ENCODE measurements at regions not wholly inside any gene's neighbourhood (a gene's known extent, or its start where the extent isn't known, plus 50 kb on each side); places are given as distances from the start of the nearest gene placed in this dataset.
"Not testable (repeated sequence)": the region's sequence is repeated elsewhere in the genome, so short reads cannot be mapped to it uniquely, and the experiment has no call there.

DNA sequence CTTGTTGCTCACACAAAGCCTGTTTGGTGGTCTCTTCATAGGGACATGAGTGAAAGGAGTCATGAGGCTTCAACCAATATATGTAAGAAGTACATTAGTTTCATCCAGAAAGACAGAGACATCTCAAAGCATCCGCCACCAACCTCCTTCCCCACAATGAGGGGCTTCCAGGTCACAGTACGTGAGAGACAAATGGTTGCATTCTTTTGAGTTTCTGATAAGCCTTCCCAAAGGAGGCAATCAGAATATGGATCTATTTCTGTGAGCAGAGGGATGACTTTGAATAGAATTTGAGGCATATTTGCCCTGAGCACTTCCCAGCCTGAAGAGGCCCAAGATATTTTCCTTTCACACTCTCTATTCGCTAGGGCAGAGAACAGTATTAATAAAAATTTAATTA lies 931.1 kb downstream of the FAM181B start:
- DNase-seq (ENCODE audit: low read depth in 2 of 2, low spot score in 1 of 2) = no peak

DNA sequence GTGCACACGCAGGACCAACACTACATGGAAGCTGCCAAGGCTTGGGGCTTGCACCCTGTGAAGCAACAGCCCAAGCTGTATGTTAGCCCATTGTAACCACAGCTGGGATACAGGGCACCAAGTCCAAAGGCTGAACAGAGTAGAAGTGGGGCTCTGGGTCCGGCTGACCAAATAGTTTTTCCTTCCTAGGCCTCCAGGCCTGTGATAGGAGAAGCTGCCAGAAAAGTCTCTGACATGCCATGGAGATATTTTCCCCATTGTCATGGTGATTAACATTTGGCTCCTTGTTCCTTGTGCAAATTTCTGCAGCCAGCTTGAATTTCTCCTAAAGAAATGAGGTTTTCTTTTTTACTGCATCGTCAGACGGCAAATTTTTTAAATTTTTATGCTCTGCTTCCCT lies 941.2 kb downstream of the FAM181B start:
- DNase-seq (ENCODE audit: low read depth in 2 of 2, low spot score in 1 of 2) = no peak

DNA sequence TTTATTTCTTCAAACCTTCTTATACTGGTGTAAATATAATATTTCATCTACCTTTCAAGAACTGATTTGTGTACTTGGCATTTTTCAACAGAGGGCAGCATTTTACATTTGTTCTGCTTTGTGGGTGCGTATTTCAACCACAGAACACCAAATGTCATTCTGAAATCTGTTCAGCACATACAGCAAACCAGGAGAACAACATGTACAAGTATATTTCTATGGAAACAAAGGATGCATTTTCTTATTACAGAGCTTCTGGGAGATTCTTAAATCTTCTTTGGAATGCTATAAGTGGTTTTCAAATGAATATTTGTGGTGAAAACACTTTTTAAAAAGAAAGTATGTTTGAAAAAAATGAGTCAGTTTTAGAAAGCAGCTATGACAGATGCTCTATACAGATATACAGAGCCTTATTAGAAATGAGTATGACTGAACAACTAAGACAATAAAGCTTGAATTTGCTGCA lies 946.0 kb downstream of the FAM181B start:
- DNase-seq (ENCODE audit: low read depth in 2 of 2, low spot score in 1 of 2) = no peak

DNA sequence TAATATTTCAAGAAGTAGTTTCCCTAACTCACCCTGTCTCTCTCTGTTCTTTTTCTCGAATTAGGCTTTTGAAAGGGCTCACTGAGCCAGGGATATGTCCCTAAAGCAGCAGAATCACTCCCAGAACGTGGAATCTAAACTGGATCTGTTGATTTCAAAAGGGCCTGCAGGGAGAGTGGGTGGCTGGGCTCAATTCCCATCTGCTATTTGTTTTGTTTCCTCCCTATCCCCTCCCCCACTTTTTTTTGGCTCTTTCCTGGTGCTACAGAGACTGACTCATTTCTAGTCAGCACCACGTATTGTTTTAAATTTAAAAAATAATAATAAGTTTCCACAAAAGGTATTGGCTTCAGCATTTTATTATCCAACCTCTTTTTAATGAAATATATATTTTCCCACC lies 961.5 kb downstream of the FAM181B start:
- no peak for DNase-seq (ENCODE audit: low read depth in 2 of 2, low spot score in 1 of 2)

DNA sequence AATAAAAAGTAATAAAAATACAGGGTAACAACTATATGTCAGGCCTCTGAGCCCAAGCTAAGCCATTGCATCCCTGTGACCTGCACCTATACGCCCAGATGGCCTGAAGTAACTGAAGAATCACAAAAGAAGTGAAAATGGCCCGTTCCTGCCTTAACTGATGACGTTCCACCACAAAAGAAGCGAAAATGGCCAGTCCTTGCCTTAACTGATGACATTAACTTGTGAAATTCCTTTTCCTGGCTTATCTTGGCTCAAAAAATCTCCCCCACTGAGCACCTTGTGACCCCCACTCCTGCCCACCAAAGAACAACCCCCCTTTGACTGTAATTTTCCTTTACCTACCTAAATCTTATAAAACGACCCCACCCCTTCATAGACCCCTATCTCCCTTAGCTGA lies 963.8 kb downstream of the FAM181B start:
- not testable (repeated sequence) for DNase-seq (ENCODE audit: low read depth in 2 of 2, low spot score in 1 of 2)

DNA sequence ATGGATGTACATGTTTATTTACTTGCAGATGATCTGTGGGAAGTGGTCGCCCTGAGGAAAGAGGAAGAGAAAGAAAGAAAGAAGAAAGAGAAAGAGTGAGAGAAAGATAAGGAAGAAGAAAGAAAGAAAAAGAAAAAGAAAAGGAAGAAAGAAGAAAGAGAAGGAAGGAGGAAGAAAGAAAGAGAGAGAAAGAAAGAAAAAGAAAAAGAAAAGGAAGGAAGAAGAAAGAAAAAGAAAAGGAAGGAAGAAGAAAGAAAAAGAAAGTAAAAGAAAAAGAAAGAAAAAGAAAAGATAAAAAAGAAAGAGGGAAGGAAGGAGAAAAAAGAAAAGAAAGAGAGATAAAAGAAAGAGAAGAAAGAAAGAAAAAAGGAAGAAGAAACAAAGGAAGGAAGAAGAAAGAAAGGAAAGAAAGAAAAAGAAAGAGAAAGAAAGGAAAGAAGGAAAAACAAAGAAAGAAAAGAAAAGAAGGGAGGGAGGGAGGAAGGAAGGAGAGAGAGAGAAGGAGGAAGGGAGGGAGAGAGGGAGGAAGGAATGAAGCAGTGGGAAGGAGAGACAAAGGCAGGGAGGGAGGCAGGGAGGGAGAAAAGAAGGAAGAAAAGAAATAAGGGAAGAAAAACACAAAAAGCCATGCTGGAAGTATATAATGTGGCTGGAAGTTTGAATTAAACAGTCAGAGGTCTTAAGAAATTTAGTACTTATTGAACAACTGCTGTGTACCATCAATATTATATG lies 976.6 kb downstream of the FAM181B start:
- DNase-seq (ENCODE audit: low read depth in 2 of 2, low spot score in 1 of 2) = no peak

DNA sequence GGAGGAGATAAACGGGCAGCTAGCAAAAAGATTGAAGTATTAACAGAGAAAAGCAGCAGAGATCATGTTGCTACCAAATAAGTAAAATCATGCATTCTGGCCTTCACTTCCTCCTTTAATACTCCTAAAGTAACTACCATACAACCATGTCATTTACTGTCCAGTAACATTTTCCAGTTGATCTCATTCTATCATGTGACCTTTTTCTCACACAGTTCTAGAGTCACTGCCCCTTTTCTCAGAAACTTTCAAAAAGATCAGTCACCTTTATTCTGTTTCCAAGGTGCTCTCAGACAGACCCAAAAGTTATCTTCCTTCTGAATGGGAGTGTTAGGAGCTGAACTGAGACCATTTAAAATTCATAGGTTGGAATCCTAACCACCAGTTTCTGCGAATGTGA lies 984.4 kb downstream of the FAM181B start:
- DNase-seq (ENCODE audit: low read depth in 2 of 2, low spot score in 1 of 2) = no peak

DNA sequence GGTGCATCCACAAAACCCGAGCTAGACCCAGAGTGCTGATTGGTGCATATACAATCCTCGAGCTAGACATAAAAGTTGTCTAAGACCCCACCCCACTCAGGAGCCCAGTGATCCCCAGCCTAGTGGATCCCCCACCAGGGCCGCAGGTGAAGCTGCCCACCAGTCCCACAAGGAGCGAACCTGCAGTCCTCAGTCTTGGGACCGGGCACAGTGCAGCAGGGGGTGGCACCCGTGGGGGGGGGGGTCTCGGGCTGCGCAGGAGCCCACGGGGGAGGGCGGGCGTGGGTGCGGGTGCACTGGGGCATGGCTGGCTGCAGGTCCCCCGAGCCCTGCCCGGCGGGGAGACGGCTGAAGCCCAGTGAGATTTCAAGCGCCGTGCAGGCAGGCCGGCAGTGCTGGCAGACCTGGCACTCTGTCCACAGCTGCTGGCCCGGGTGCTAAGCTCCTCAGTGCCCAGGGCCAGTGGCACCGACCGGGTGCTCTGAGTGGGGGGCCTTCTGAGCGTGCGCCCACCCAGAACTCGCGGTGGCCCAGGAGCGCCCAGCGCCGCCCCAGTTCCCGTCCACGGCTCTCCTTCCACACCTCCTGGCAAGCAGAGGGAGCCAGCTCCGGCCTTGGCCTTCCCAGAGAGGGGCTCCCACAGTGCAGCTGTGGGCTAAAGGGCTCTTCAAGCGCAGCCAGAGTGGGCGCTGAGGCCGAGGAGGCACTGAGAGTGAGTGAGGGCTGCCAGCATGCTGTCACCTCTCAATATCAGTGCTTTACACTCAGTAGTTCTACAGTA lies 989.1 kb downstream of the FAM181B start:
- no peak for DNase-seq (ENCODE audit: low read depth in 2 of 2, low spot score in 1 of 2)

DNA sequence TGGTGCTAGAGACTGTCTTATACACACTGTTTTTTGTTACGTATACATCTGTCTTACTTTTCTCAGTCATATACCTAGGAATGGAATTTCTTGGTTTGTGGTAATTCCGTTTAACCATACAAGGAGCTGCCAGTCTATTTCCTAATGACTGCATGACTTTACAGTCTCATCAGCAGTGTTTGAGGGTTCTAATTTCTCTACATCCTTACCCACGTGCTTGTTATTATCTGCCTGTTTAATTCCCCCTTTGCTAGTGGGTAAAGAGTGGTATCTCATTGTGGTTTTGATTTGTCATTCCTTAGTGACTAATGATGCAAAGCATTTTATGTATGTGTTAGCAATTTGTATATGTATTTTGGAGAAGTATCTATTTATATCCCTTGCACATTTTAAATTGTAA lies 1008.0 kb downstream of the FAM181B start:
- no peak for DNase-seq (ENCODE audit: low read depth in 2 of 2, low spot score in 1 of 2)

DNA sequence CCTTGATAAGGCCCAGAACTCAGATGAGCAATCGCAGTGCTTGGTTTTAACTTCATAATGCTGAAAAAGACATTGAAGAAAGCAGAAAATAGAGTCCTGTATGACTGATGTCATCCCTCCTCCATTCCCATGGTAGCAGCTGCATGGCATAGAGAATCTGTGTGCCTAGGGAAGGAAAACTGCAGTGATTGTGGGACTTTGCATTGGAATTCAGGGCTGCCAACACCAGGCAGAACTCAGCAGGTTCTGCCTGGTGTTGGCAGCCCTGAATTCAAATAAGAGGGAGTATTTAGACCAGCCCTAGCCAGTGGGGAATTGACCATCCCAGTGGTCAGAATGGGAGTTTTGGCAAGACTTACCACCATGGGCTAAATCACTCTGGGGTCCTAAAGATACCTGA lies 1016.0 kb downstream of the FAM181B start:
- no peak for DNase-seq (ENCODE audit: low read depth in 2 of 2, low spot score in 1 of 2)

DNA sequence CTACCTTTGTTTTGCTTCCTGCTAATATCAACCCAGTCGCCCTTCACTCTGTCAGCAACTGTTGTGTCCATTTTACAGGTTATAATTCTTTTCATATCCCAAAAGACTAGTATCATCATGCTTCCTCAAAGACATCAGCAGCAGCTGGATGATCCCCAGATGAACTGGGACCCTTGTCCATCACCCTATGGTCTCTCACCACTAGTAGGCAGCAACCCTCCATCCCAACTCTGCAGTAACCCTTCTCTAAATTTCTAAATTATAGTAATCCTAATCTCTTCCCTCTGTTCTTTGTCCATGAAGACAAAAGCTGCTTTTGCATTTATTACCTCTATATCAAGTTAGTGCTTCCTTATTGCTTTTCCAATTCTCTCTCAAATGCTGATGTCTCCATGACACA lies 1025.8 kb downstream of the FAM181B start:
- no peak for DNase-seq (ENCODE audit: low read depth in 2 of 2, low spot score in 1 of 2)

DNA sequence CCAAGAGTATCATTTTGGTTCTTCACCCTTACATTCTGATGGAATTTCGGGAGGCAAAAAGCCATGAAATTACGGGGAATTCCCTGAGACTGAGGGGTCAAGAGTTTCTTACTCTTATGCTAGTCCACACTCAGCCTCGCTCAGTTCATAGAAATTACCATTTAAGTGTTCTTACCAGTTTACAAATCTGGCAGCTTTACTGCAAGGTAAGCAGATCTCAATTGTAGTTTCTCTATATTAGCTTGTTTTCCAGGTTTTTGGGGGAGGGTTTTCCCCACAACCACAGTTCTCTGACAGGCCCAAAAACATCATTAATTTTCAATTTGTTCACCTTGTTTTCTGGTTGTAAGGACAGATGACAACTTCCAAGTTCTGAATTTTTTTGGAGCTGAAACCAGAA lies 1028.4 kb downstream of the FAM181B start:
- no peak for DNase-seq (ENCODE audit: low read depth in 2 of 2, low spot score in 1 of 2)

DNA sequence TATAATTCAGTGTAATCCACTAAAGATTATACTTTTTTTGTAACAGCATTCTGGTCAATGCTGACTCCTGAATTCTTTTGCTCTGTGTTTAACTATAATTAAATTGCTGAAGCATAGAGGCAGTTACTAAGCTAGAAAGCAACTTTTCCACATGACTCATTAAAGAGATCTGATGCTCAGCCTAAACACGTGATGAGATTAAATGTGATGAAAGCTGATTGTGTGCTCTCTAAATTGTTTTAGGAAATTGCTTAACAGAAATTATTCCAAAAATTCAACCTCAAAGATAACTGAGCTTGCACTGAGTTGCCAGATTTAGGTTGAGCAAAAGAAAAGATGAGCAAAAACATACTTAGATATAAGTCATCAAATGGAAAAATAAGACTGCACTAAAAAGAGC lies 1033.6 kb downstream of the FAM181B start:
- DNase-seq (ENCODE audit: low read depth in 2 of 2, low spot score in 1 of 2) = no peak

DNA sequence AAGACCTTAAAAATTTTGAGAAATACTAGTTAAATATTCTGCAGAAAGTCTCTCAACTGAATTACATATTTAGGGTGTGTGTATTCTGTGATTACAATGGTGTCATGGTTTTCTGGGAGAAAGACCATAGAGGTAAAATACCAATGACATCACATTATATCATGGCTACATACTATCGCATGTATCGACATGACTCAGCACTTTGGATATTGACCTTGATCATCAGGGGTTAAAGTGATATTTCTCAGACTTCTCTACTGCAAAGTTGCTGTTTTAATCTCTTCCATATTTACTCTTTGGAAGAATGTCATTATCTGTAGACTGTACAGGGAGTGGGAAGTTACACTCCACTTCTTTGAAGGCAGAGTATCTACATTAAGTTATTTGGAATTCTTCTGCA lies 1046.6 kb downstream of the FAM181B start:
- no peak for DNase-seq (ENCODE audit: low read depth in 2 of 2, low spot score in 1 of 2)

DNA sequence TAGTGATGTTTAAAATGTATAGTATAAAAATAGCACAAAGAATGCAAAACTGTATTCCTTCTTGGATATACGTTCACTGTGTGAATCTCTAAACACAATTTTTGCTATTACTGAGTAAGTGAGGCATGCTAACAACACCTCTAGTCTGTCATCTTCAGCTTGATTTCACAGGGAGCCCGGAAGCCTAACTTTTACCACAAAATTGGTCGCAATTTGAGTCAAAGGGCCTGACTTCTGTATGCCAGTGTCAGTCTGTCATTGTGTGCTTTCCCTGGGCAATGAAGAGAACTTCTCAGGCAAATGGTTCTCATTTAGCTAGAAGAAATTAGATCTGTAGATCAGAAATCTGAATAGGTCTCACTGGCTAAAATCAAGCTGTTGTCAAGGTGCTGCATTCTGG lies 1059.5 kb downstream of the FAM181B start:
- DNase-seq (ENCODE audit: low read depth in 2 of 2, low spot score in 1 of 2) = no peak

DNA sequence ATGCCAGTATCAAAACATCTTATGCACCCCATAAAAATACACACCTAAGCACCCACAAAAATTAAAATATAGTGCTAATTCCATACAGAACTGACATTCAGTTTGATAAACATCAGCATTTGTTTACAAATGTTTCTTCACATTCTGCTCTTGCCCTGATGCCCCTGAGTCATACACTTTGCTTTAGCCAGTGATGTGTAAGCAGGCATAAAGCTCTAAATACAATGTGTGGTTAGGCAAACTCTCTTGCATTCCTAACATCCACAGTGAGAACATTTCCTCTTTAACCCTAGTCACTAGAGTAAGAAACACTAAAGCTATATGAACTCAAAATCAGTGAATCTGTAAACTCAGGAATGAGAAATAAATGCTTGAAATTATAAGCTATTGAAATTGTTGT lies 1060.7 kb downstream of the FAM181B start:
- DNase-seq (ENCODE audit: low read depth in 2 of 2, low spot score in 1 of 2) = no peak

DNA sequence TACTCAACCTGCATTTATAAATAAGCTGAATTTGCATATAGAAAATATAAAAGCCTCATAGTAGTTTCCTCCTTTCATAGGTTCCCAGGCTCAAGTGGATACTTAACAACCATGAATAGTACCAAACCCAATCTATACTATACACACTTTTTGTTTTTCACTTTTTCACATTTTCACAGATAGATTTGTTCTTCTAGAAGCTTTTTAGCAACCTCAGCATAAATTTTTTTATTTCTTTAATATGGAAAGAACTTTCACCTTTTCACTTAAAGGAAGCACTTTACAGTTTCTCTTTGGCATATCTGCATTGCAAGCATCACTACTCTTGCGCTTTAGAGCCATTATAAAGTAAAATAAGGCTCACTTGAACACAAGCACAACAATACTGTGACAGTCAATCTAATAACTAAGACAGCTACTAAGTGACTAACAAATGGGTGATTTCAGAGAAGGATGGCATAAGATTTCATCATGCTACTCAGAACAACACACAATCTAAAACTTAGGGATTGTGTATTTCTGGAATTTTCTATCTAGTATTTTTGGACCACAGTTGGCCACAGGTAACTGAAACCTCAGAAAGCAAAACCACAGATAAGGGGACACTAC lies 1063.6 kb downstream of the FAM181B start:
- no peak for DNase-seq (ENCODE audit: low read depth in 2 of 2, low spot score in 1 of 2)

DNA sequence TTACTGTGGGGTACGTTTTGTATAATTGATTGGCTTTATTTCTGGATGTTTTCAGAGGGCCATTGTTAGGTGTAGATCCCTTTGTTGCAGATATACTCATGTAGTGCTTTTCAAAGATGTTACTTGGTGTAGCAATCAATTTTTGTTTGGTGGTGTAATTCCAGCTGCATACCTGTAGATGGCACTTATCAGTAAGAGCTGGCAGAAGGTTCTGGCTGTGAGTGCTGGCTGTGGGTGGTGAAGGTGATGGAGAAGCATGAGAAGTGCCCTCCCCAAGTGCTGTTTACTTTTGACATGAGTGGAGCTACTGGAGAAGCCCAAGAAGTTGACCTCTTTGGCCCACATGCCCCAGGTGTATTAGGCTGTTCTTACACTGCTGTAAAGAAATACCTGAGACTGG lies 1074.9 kb downstream of the FAM181B start:
- no peak for DNase-seq (ENCODE audit: low read depth in 2 of 2, low spot score in 1 of 2)

DNA sequence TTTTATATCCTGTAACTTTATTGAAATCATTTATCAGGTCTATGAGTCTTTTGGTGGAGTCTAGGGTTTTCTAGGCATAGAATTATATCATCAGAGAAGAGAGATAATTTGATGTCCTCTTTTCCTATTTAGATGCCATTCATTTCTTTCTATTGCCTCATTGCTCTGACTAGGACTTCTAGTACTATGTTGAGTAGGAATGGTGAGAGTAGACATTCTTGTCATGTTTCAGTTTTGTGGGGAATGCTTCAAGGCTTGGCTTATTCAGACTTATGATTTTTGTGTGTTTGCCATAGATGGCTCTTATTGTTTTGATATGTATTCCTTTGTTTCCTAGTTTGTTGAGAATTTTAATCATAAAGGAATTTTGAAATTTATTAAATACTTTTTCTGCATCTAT lies 1078.3 kb downstream of the FAM181B start:
- DNase-seq (ENCODE audit: low read depth in 2 of 2, low spot score in 1 of 2) = no peak

DNA sequence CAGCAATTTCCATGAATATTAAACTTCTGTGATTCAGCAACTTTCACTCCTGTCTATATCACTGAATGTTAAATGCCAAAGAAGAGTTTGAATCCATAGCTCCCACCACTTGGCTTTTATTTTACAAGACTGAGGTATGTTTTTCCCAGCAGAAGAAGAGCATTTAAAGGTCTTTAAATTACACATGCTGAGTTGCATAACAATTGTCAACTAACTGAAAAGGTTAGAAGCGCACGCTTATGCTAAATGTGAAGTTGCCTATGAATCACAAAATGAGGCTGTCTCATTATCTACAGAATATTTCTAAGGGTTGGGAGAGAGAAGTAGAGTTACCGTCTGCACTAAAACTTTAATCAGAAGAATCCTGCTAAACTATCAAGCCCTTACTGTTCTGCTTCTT lies 1086.3 kb downstream of the FAM181B start:
- no peak for DNase-seq (ENCODE audit: low read depth in 2 of 2, low spot score in 1 of 2)

DNA sequence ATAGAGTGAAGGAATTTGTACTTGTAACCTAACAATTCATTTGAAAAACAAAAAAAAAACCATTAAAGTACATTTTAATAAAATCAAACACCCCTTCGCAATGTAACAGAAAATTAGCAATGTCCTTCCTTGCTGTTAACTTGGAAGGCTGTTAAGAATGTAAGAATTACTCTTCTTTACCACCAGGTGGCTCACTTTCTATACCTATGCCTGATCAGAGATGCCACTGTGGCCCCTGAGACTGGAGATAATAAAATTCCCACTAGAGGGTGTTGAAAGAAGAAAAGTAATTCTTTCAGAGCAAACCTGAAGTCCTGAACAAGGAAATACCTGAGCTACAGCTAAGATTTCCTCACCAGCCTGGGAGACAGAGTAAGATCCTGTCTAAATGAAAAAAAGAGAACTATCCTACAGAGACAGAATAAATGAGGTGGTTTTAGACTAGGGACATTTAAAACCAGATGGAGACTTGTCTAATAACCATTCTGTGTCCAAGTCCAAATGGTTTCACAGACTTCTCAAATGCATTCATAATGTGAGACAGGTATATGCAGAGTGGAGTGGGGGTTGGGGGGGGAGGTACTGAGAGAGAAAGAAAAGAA lies 1089.3 kb downstream of the FAM181B start:
- DNase-seq (ENCODE audit: low read depth in 2 of 2, low spot score in 1 of 2) = no peak

DNA sequence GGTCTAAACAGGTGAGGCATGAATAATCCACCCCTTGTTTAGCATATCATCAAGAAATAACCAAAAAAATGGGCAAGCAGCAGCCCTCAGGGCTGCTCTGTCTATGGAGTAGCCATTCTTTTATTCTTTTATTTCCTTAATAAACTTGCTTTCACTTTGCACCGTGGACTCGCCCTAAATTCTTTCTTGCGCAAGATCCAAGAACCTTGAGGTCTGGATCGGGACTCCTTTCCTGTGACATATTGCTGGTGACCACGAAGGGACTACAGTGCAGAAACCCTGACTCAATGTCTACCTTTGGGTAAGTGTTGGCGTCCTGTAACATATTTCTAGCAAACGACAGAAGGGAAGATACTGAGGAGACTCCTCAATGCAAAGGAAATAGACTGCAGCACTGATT lies 1099.2 kb downstream of the FAM181B start:
- no peak for DNase-seq (ENCODE audit: low read depth in 2 of 2, low spot score in 1 of 2)

All from stimulated activated CD8-positive, alpha-beta memory T cell treated with anti-CD3 and anti-CD28 coated beads, Interleukin-4, amount 100 ng/mL, for 1 hour (primary cell).